GM12878 (cell line): ENCODE measurements at regions not wholly inside any gene's neighbourhood (a gene's known extent, or its start where the extent isn't known, plus 50 kb on each side); places are given as distances from the start of the nearest gene placed in this dataset.

ENCODE experiments used
- ATAC-seq: fragments of 200-7000 bp; cut with Tn5 transposase; 3 replicates; pipeline ENCODE4 v1.9.1; 2020; ENCODE audit warnings: mild to moderate bottlenecking, moderate library complexity
- BruUV-seq: library from RNA; stranded (reverse); fragments of 400-500 nt; replicated peaks from 2 replicates; lab custom pipeline; 2021; lab: Mats Ljungman, UMichigan
- CTCF ChIA-PET: fragments of 300-600 bp; sonication (Branson Sonifier 250); formaldehyde crosslinking; extraction: SDS; loops from one replicate; lab custom pipeline; 2021; ENCODE audit warnings: inconsistent platforms; lab: Yijun Ruan, JAX
- POLR2A ChIA-PET: fragments of 350-600 bp; formaldehyde crosslinking; extraction: SDS; loops from one replicate; lab custom pipeline; 2021; ENCODE audit warnings: inconsistent platforms; lab: Charles Lee
- RAD21 ChIA-PET: fragments of 300-600 bp; sonication (Branson Sonifier 250); formaldehyde crosslinking; loops from one replicate; lab custom pipeline; 2023; ENCODE audit warnings: antibody characterized with exemption; ENCODE audit not compliant: unreplicated experiment; lab: Charles Lee
- SMC1A ChIA-PET: fragments of 300-600 bp; sonication (Branson Sonifier 250); formaldehyde crosslinking; loops from one replicate; lab custom pipeline; 2023; ENCODE audit not compliant: unreplicated experiment, uncharacterized antibody; lab: Charles Lee
- DNase-seq: peaks from one replicate; pipeline ENCODE4 v3.0.0-alpha.2; 2011; ENCODE audit warnings: low read depth, low spot score
- FAIRE-seq: peaks from 3 replicates; lab custom pipeline; 2011; peaks lifted over from hg19 to GRCh38; lab: Jason Lieb, UNC
- H2AFZ ChIP-seq: 2 replicates; pipeline ENCODE4 v1.6.0; 2011; ENCODE audit warnings: low read depth, low read length, control low read depth; ENCODE audit not compliant: control insufficient read depth
- H3K27ac ChIP-seq: 2 replicates; pipeline ENCODE4 v1.5.1; 2011; ENCODE audit warnings: control low read depth; ENCODE audit not compliant: control insufficient read depth, insufficient read depth
- H3K27me3 ChIP-seq, 2 experiments: replicated peaks in 1 of 2; 2 replicates each; pipeline versions ENCODE4 v1.6.0 to v1.6.1; 2011; ENCODE audit warnings: low read length in 1 of 2; ENCODE audit not compliant: control insufficient read depth in 2 of 2, insufficient read depth in 2 of 2
- H3K36me3 ChIP-seq, 2 experiments: 2 replicates each; pipeline ENCODE4 v1.5.1; 2011; ENCODE audit warnings: low read length in 1 of 2; ENCODE audit not compliant: control insufficient read depth in 2 of 2, insufficient read depth in 2 of 2
- H3K4me1 ChIP-seq: 2 replicates; pipeline ENCODE4 v1.6.1; 2011; ENCODE audit warnings: mild to moderate bottlenecking, low read length, moderate library complexity, mixed read lengths; ENCODE audit not compliant: control insufficient read depth, insufficient read depth
- H3K4me2 ChIP-seq: 2 replicates; pipeline ENCODE4 v1.6.0; 2011; ENCODE audit warnings: control low read depth; ENCODE audit not compliant: control insufficient read depth, insufficient read depth
- H3K4me3 ChIP-seq: fragments of 200-600 bp; sonication (generic); 2 replicates; pipeline ENCODE4 v1.5.1; 2016
- H3K79me2 ChIP-seq: 2 replicates; pipeline ENCODE4 v1.6.0; 2011; ENCODE audit warnings: low read length; ENCODE audit not compliant: control insufficient read depth, insufficient read depth
- H3K9ac ChIP-seq: 2 replicates; pipeline ENCODE4 v1.8.0; 2011; ENCODE audit warnings: low read length, control low read depth, mixed read lengths; ENCODE audit not compliant: control insufficient read depth, insufficient read depth
- H3K9me3 ChIP-seq: replicated peaks from 3 replicates; pipeline ENCODE4 v1.5.1; 2011; ENCODE audit warnings: mild to moderate bottlenecking, low read length; ENCODE audit not compliant: control insufficient read depth, insufficient read depth
- H4K20me1 ChIP-seq: 2 replicates; pipeline ENCODE4 v1.6.0; 2011; ENCODE audit not compliant: control insufficient read depth, insufficient read depth
- CBFB ChIP-seq: IDR thresholded peaks from 2 replicates; pipeline ENCODE4 v1.6.1; 2016; ENCODE audit warnings: antibody characterized with exemption, low read depth
- CBX3 ChIP-seq: fragments of 200-600 bp; sonication (generic); IDR thresholded peaks from 2 replicates; pipeline ENCODE4 v1.6.1; 2016; ENCODE audit warnings: low read depth, borderline replicate concordance
- EP300 ChIP-seq, 2 experiments: fragments of 150-350 bp in 1 of 2; IDR thresholded peaks; 2 replicates each; pipeline ENCODE4 v1.6.1; 2011 to 2012; ENCODE audit warnings: low read depth in 2 of 2, low read length in 2 of 2, borderline replicate concordance in 1 of 2, improper control_type of control experiment in 1 of 2, inconsistent platforms in 1 of 2; ENCODE audit not compliant: control insufficient read depth in 1 of 2
- HCFC1 ChIP-seq: fragments of 150-350 bp; IDR thresholded peaks from 2 replicates; pipeline ENCODE4 v1.6.1; 2014; ENCODE audit warnings: low read length
- MYC ChIP-seq: IDR thresholded peaks from 2 replicates; pipeline ENCODE4 v1.6.1; 2011; ENCODE audit warnings: mild to moderate bottlenecking, low read length, moderate library complexity, inconsistent platforms; ENCODE audit not compliant: insufficient read depth, insufficient replicate concordance, insufficient read length, severe bottlenecking
- POU2F2 ChIP-seq: IDR thresholded peaks from 3 replicates; pipeline ENCODE4 v1.6.1; 2011; ENCODE audit warnings: low read depth, mild to moderate bottlenecking, low read length, borderline replicate concordance
- RAD51 ChIP-seq: fragments of 450-650 bp; IDR thresholded peaks from 2 replicates; pipeline ENCODE4 v1.6.1; 2016; ENCODE audit warnings: moderate library complexity, mild to moderate bottlenecking, inconsistent platforms
- ZNF207 ChIP-seq: fragments of 450-650 bp; IDR thresholded peaks from 2 replicates; pipeline ENCODE4 v1.6.1; 2014; ENCODE audit warnings: antibody characterized with exemption, mild to moderate bottlenecking, borderline replicate concordance
- in situ Hi-C: fragments of 300-500 bp; cut with MboI; formaldehyde crosslinking; loops from 9 replicates; pipeline ENCODE4 v1.14.3; 2018; ENCODE audit warnings: mixed read lengths
- intact Hi-C: fragments of 100-400 bp; cut with micrococcal nuclease; formaldehyde crosslinking; loops from one replicate; pipeline ENCODE4 v1.14.2; 2022; ENCODE audit not compliant: unreplicated experiment
- TF ChIP-seq, protein P1 (sequence below): IDR thresholded peaks from 2 replicates; pipeline ENCODE4 v1.6.1; 2012; ENCODE audit warnings: improper control_type of control experiment, low read depth, low read length; ENCODE audit not compliant: insufficient replicate concordance

GRCh38 chr1:168989985-168990384 lies 116.5 kb upstream of the ATP1B1 start:
- CTCF ChIA-PET: no interaction called here
- DNase-seq (no peak), ATAC-seq (no peak), FAIRE-seq (peak; percentile 75)
- no TSS peak for BruUV-seq
- Histone ChIP-seq H4K20me1 (no peaks in the 10 kb centered on the region), H3K27me3 (no peaks in the 10 kb centered on the region), H3K4me2 (no peak overlapping the region), H3K9ac (no peak overlapping the region), H3K36me3 (no peaks in the 10 kb centered on the region), H2AFZ (no peak overlapping the region), H3K4me3 (no peak overlapping the region), H3K9me3 (no peaks in the 10 kb centered on the region; the same call in 2 of the 3 replicates), H3K79me2 (no peaks in the 10 kb centered on the region), H3K27ac (no peak overlapping the region), H3K4me1 (no peaks in the 10 kb centered on the region; the same call in 1 of the 2 replicates)
- TF ChIP-seq MYC (no peak), ZNF207 (no peak), HCFC1 (no peak), CBFB (no peak), POU2F2 (no peak), CBX3 (no peak), RAD51 (no peak), EP300 (IDR thresholded peaks at IDR 0.05; ENCODE audit: borderline replicate concordance in 1 of 2, control insufficient read depth in 1 of 2, low read depth in 2 of 2, low read length in 2 of 2) (no peak)
- TF ChIP-seq, protein P1, sequence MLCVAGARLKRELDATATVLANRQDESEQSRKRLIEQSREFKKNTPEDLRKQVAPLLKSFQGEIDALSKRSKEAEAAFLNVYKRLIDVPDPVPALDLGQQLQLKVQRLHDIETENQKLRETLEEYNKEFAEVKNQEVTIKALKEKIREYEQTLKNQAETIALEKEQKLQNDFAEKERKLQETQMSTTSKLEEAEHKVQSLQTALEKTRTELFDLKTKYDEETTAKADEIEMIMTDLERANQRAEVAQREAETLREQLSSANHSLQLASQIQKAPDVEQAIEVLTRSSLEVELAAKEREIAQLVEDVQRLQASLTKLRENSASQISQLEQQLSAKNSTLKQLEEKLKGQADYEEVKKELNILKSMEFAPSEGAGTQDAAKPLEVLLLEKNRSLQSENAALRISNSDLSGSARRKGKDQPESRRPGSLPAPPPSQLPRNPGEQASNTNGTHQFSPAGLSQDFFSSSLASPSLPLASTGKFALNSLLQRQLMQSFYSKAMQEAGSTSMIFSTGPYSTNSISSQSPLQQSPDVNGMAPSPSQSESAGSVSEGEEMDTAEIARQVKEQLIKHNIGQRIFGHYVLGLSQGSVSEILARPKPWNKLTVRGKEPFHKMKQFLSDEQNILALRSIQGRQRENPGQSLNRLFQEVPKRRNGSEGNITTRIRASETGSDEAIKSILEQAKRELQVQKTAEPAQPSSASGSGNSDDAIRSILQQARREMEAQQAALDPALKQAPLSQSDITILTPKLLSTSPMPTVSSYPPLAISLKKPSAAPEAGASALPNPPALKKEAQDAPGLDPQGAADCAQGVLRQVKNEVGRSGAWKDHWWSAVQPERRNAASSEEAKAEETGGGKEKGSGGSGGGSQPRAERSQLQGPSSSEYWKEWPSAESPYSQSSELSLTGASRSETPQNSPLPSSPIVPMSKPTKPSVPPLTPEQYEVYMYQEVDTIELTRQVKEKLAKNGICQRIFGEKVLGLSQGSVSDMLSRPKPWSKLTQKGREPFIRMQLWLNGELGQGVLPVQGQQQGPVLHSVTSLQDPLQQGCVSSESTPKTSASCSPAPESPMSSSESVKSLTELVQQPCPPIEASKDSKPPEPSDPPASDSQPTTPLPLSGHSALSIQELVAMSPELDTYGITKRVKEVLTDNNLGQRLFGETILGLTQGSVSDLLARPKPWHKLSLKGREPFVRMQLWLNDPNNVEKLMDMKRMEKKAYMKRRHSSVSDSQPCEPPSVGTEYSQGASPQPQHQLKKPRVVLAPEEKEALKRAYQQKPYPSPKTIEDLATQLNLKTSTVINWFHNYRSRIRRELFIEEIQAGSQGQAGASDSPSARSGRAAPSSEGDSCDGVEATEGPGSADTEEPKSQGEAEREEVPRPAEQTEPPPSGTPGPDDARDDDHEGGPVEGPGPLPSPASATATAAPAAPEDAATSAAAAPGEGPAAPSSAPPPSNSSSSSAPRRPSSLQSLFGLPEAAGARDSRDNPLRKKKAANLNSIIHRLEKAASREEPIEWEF: no peak
- POLR2A ChIA-PET: no interaction called here
- in situ Hi-C loops (no loop called here), intact Hi-C loops (no loop called here)
- SMC1A ChIA-PET: interaction anchor here (0.7 to 2.0 kb wide), 5 partner anchors 19 to 69 kb away, joined by 3 to 6 read pairs (median 3); no protein-coding TSS in a partner anchor
- RAD21 ChIA-PET: interaction anchor here (0.7 kb wide), 1 partner anchor 22 kb away, joined by 3 read pairs; no protein-coding TSS in a partner anchor
